ENCODE measurements at regions not wholly inside any gene's neighbourhood (a gene's known extent, or its start where the extent isn't known, plus 50 kb on each side); places are given as distances from the start of the nearest gene placed in this dataset.

DNA sequence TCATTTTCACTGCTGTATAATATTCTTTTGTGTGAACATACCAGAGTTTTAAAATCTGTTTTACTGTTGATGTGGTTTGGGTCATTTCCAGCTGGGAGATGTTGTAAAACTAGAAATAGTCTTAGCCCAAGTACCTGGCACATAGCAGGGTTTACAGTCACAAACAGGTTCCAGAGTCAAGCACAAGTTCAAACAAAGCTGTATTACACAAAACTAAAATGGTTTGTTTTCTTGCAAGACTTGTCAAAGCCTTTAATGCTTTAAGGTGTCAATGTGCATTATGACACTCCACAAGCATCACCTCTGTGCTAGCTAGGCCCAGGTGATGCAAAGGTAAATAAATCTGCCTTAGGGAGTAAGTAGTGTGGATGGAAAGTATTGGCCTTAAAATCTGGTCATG is 379.1 kb downstream of the MN1 start:
- Histone ChIP-seq H3K4me2 (ENCODE audit: low read depth, low read length) (no peak overlapping the region), H3K9me2 (replicated peaks; ENCODE audit: insufficient read depth, low read length) (no peaks in the 10 kb centered on the region), H2AFZ (ENCODE audit: low read length) (no peak overlapping the region), H3K79me2 (ENCODE audit: low read length) (no peaks in the 10 kb centered on the region), H3K9ac (ENCODE audit: low read length) (no peak overlapping the region), H4K20me1 (ENCODE audit: insufficient read depth, low read length) (no peaks in the 10 kb centered on the region), H3K27ac (ENCODE audit: low read length) (no peak overlapping the region), H3K36me3 (replicated peaks; ENCODE audit: insufficient read depth, low read length) (no peaks in the 10 kb centered on the region), H3K27me3 (replicated peaks; ENCODE audit: insufficient read depth, low read length) (peaks cover 47% of the 10 kb centered on the region), H3K9me3 (replicated peaks; ENCODE audit: insufficient read depth, low read length) (no peaks in the 10 kb centered on the region), H3K4me3 (ENCODE audit: low read length) (no peak overlapping the region), H3F3A (ENCODE audit: insufficient read depth, low read length) (no peaks in the 10 kb centered on the region), H3K4me1 (ENCODE audit: low read length) (no peaks in the 10 kb centered on the region)
- no peak for TF ChIP-seq EZH2phosphoT487 (IDR thresholded peaks at IDR 0.05; ENCODE audit: low read length)
- TF ChIP-seq, protein P1, sequence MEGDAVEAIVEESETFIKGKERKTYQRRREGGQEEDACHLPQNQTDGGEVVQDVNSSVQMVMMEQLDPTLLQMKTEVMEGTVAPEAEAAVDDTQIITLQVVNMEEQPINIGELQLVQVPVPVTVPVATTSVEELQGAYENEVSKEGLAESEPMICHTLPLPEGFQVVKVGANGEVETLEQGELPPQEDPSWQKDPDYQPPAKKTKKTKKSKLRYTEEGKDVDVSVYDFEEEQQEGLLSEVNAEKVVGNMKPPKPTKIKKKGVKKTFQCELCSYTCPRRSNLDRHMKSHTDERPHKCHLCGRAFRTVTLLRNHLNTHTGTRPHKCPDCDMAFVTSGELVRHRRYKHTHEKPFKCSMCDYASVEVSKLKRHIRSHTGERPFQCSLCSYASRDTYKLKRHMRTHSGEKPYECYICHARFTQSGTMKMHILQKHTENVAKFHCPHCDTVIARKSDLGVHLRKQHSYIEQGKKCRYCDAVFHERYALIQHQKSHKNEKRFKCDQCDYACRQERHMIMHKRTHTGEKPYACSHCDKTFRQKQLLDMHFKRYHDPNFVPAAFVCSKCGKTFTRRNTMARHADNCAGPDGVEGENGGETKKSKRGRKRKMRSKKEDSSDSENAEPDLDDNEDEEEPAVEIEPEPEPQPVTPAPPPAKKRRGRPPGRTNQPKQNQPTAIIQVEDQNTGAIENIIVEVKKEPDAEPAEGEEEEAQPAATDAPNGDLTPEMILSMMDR (IDR thresholded peaks at IDR 0.05; ENCODE audit: low read length): no peak
- TF ChIP-seq EZH2 (optimal IDR thresholded peaks at IDR 0.05; ENCODE audit: low read depth, low read length): no peak
- DNase-seq: no peak

DNA sequence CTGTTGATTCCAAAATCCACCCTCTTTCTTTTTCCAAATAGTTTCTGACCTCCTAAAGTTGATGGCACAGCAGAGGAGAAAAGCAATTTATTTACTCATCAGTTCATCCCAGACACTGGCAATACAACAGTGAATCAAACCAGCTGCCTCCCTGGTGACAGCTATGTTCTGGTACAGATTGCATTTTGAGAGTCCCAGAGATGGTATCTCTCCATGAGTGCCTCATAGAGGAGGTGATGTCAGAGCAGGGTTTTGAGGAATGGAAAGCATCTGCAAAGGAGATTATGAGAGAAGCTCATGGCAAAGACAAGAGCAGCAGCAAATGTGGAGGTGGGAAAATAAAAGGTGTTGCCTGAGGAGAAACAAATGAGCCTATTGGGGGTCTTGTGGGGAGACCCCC is 377.2 kb downstream of the MN1 start:
- H4K20me1 ChIP-seq (ENCODE audit: insufficient read depth, low read length): no peaks in the 10 kb centered on the region
- no peaks in the 10 kb centered on the region for H3F3A ChIP-seq (ENCODE audit: insufficient read depth, low read length)
- DNase-seq: no peak
- peaks cover 56% of the 10 kb centered on the region for H3K27me3 ChIP-seq (replicated peaks; ENCODE audit: insufficient read depth, low read length)
- no peak for TF ChIP-seq EZH2phosphoT487 (IDR thresholded peaks at IDR 0.05; ENCODE audit: low read length)
- H2AFZ ChIP-seq (ENCODE audit: low read length): no peak overlapping the region
- H3K9me3 ChIP-seq (replicated peaks; ENCODE audit: insufficient read depth, low read length): no peaks in the 10 kb centered on the region
- no peaks in the 10 kb centered on the region for H3K9me2 ChIP-seq (replicated peaks; ENCODE audit: insufficient read depth, low read length)
- no peaks in the 10 kb centered on the region for H3K36me3 ChIP-seq (replicated peaks; ENCODE audit: insufficient read depth, low read length)
- no peak overlapping the region for H3K9ac ChIP-seq (ENCODE audit: low read length)
- H3K4me1 ChIP-seq (ENCODE audit: low read length): no peaks in the 10 kb centered on the region
- no peak overlapping the region for H3K27ac ChIP-seq (ENCODE audit: low read length)
- H3K79me2 ChIP-seq (ENCODE audit: low read length): no peaks in the 10 kb centered on the region
- no peak overlapping the region for H3K4me2 ChIP-seq (ENCODE audit: low read depth, low read length)
- H3K4me3 ChIP-seq (ENCODE audit: low read length): no peak overlapping the region

GRCh38 chr22:27429476-27429875 is 372.1 kb downstream of the MN1 start:
- Histone ChIP-seq H3K4me3 (ENCODE audit: low read length) (no peak overlapping the region), H3K9me2 (replicated peaks; ENCODE audit: insufficient read depth, low read length) (no peaks in the 10 kb centered on the region), H3K9me3 (replicated peaks; ENCODE audit: insufficient read depth, low read length) (no peaks in the 10 kb centered on the region), H3K27ac (ENCODE audit: low read length) (no peak overlapping the region), H3F3A (ENCODE audit: insufficient read depth, low read length) (no peaks in the 10 kb centered on the region), H2AFZ (ENCODE audit: low read length) (no peak overlapping the region), H3K4me2 (ENCODE audit: low read depth, low read length) (no peak overlapping the region), H3K36me3 (replicated peaks; ENCODE audit: insufficient read depth, low read length) (no peaks in the 10 kb centered on the region), H3K27me3 (replicated peaks; ENCODE audit: insufficient read depth, low read length) (peaks cover 53% of the 10 kb centered on the region), H3K4me1 (ENCODE audit: low read length) (no peaks in the 10 kb centered on the region), H3K79me2 (ENCODE audit: low read length) (no peaks in the 10 kb centered on the region), H3K9ac (ENCODE audit: low read length) (no peak overlapping the region), H4K20me1 (ENCODE audit: insufficient read depth, low read length) (no peaks in the 10 kb centered on the region)
- DNase-seq: no peak
- TF ChIP-seq, protein P1 (IDR thresholded peaks at IDR 0.05; ENCODE audit: low read length): no peak
- TF ChIP-seq EZH2 (optimal IDR thresholded peaks at IDR 0.05; ENCODE audit: low read depth, low read length): no peak

GRCh38 chr22:27431081-27431480 is 370.5 kb downstream of the MN1 start:
- H3K27ac ChIP-seq (ENCODE audit: low read length): no peak overlapping the region
- no peak overlapping the region for H3K9ac ChIP-seq (ENCODE audit: low read length)
- H3K4me1 ChIP-seq (ENCODE audit: low read length): no peaks in the 10 kb centered on the region
- H3K79me2 ChIP-seq (ENCODE audit: low read length): no peaks in the 10 kb centered on the region
- H3F3A ChIP-seq (ENCODE audit: insufficient read depth, low read length): no peaks in the 10 kb centered on the region
- H2AFZ ChIP-seq (ENCODE audit: low read length): no peak overlapping the region
- no peaks in the 10 kb centered on the region for H3K36me3 ChIP-seq (replicated peaks; ENCODE audit: insufficient read depth, low read length)
- no peak overlapping the region for H3K4me3 ChIP-seq (ENCODE audit: low read length)
- H4K20me1 ChIP-seq (ENCODE audit: insufficient read depth, low read length): no peaks in the 10 kb centered on the region
- TF ChIP-seq EZH2phosphoT487 (IDR thresholded peaks at IDR 0.05; ENCODE audit: low read length) (no peak), EZH2 (optimal IDR thresholded peaks at IDR 0.05; ENCODE audit: low read depth, low read length) (no peak)
- TF ChIP-seq, protein P1 (IDR thresholded peaks at IDR 0.05; ENCODE audit: low read length): no peak
- no peak for DNase-seq
- no peaks in the 10 kb centered on the region for H3K9me2 ChIP-seq (replicated peaks; ENCODE audit: insufficient read depth, low read length)
- no peaks in the 10 kb centered on the region for H3K9me3 ChIP-seq (replicated peaks; ENCODE audit: insufficient read depth, low read length)
- no peak overlapping the region for H3K4me2 ChIP-seq (ENCODE audit: low read depth, low read length)
- peaks cover 61% of the 10 kb centered on the region for H3K27me3 ChIP-seq (replicated peaks; ENCODE audit: insufficient read depth, low read length)

Data from MM.1S (cell line).